Liver (tissue), 7 donors: ENCODE measurements at regions not wholly inside any gene's neighbourhood (a gene's known extent, or its start where the extent isn't known, plus 50 kb on each side); places are given as distances from the start of the nearest gene placed in this dataset.

Source experiments
- DNase-seq: peaks from one replicate; pipeline ENCODE4 v3.0.0-alpha.2; 2017; ENCODE audit warnings: low spot score
- H3K27ac ChIP-seq, 2 donors: one replicate each; pipeline ENCODE4 v1.7.0; 2013; ENCODE audit warnings: inconsistent platforms in 2 of 2, low read length in 2 of 2, control low read depth in 1 of 2, low read depth in 1 of 2, mild to moderate bottlenecking in 1 of 2
- H3K27me3 ChIP-seq, 4 donors: one replicate each; pipeline versions ENCODE4 v1.6.1 to v1.7.0; 2013; ENCODE audit warnings: low read length in 3 of 4, inconsistent platforms in 1 of 4, mild to moderate bottlenecking in 1 of 4, moderate library complexity in 1 of 4; ENCODE audit not compliant: control insufficient read depth in 4 of 4, insufficient read depth in 4 of 4
- H3K36me3 ChIP-seq, 4 donors: one replicate each; pipeline versions ENCODE4 v1.6.1 to v1.7.0; 2013; ENCODE audit warnings: low read length in 3 of 4, mild to moderate bottlenecking in 3 of 4, low read depth in 1 of 4, moderate library complexity in 1 of 4; ENCODE audit not compliant: control insufficient read depth in 4 of 4, insufficient read depth in 3 of 4
- H3K4me1 ChIP-seq, 4 donors: one replicate each; pipeline versions ENCODE4 v1.6.1 to v1.7.0; 2013; ENCODE audit warnings: low read length in 3 of 4, mild to moderate bottlenecking in 3 of 4, moderate library complexity in 1 of 4; ENCODE audit not compliant: control insufficient read depth in 4 of 4, insufficient read depth in 4 of 4
- H3K4me3 ChIP-seq, 3 donors: one replicate each; pipeline versions ENCODE4 v1.6.1 to v1.7.0; 2013; ENCODE audit warnings: low read length in 3 of 3, control low read depth in 1 of 3, low read depth in 1 of 3, mild to moderate bottlenecking in 1 of 3
- H3K9ac ChIP-seq, 2 donors: one replicate each; pipeline ENCODE4 v1.7.0; 2013; ENCODE audit warnings: low read length in 2 of 2, mild to moderate bottlenecking in 2 of 2, moderate library complexity in 2 of 2, control low read depth in 1 of 2, low read depth in 1 of 2
- H3K9me3 ChIP-seq, 4 donors: one replicate each; pipeline versions ENCODE4 v1.6.1 to v1.7.0; 2013; ENCODE audit warnings: low read length in 3 of 4; ENCODE audit not compliant: control insufficient read depth in 4 of 4
- EGR1 ChIP-seq, 2 donors: IDR thresholded peaks; 2 replicates each; pipeline ENCODE4 v1.6.1; 2016 to 2018; ENCODE audit warnings: antibody characterized with exemption in 2 of 2, low read depth in 2 of 2
- FOXA2 ChIP-seq: IDR thresholded peaks from 2 replicates; pipeline ENCODE4 v1.6.1; 2016; ENCODE audit warnings: antibody characterized with exemption
- GABPA ChIP-seq, 2 donors: IDR thresholded peaks in 1 of 2; conservative IDR thresholded peaks in 1 of 2; 2 replicates each; pipeline ENCODE4 v1.6.1; 2016; ENCODE audit warnings: antibody characterized with exemption in 2 of 2, mild to moderate bottlenecking in 1 of 2, moderate library complexity in 1 of 2
- HNF4A ChIP-seq, 2 donors: conservative IDR thresholded peaks; 2 replicates each; pipeline ENCODE4 v1.6.1; 2016; ENCODE audit warnings: antibody characterized with exemption in 2 of 2, mild to moderate bottlenecking in 2 of 2
- HNF4G ChIP-seq: IDR thresholded peaks from 2 replicates; pipeline ENCODE4 v1.6.1; 2016; ENCODE audit warnings: antibody characterized with exemption
- JUND ChIP-seq, 2 donors: IDR thresholded peaks; 2 replicates each; pipeline ENCODE4 v1.6.1; 2016; ENCODE audit warnings: antibody characterized with exemption in 2 of 2
- NR2F2 ChIP-seq: IDR thresholded peaks from 2 replicates; pipeline ENCODE4 v1.6.1; 2016; ENCODE audit warnings: antibody characterized with exemption
- RAD21 ChIP-seq, 2 donors: IDR thresholded peaks; 2 replicates each; pipeline ENCODE4 v1.6.1; 2016; ENCODE audit warnings: antibody characterized with exemption in 2 of 2, mild to moderate bottlenecking in 2 of 2
- RXRA ChIP-seq, 2 donors: IDR thresholded peaks; 2 replicates each; pipeline ENCODE4 v1.6.1; 2017 to 2018; ENCODE audit warnings: antibody characterized with exemption in 2 of 2, mild to moderate bottlenecking in 1 of 2
- SP1 ChIP-seq: IDR thresholded peaks from 2 replicates; pipeline ENCODE4 v1.6.1; 2018; ENCODE audit warnings: antibody characterized with exemption, mild to moderate bottlenecking
- TAF1 ChIP-seq: conservative IDR thresholded peaks from 2 replicates; pipeline ENCODE4 v1.6.1; 2016; ENCODE audit warnings: antibody characterized with exemption, mild to moderate bottlenecking
- YY1 ChIP-seq: IDR thresholded peaks from 2 replicates; pipeline ENCODE4 v1.6.1; 2016; ENCODE audit warnings: antibody characterized with exemption, mild to moderate bottlenecking
- WGBS: extraction: QIAGEN DNeasy Blood & Tissue Kit; methylation state at CpG from one replicate; pipeline ENCODE4 v1.1.7; 2013; 5-methylcytosine and 5-hydroxymethylcytosine counted together
- TF ChIP-seq, protein P1 (sequence below): IDR thresholded peaks from 2 replicates; pipeline ENCODE4 v1.6.1; 2016; ENCODE audit warnings: antibody characterized with exemption, mild to moderate bottlenecking
- TF ChIP-seq, protein P2 (sequence below): IDR thresholded peaks from 2 replicates; pipeline ENCODE4 v1.6.1; 2016; ENCODE audit warnings: antibody characterized with exemption
- TF ChIP-seq, protein P3 (sequence below): IDR thresholded peaks from 2 replicates; pipeline ENCODE4 v1.6.1; 2016; ENCODE audit warnings: antibody characterized with exemption
- TF ChIP-seq, protein P4 (sequence below): IDR thresholded peaks from 2 replicates; pipeline ENCODE4 v1.6.1; 2016; ENCODE audit warnings: antibody characterized with exemption
- donor health status: healthy.
- donor health status: healthy.
- donor health status: healthy.
- donor health status: healthy.

DNA sequence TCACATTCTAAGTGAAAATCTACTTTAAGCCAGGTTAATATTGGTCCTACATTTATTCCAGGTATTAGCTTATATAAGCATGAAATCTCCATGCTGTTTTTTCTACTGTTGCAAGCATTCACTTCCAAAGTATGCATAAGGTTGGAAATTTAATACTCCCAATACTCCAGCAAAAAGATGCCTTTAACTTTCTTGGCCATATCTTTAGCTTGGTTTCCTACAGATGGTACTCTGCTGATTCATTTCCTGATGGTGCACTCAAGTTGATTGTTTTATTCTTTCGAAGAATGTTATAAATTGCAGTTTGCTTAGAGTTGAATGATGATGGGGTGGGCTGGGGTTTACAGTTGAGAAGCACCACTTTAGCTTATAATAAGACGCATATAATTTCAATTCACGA lies 330.2 kb downstream of the PTTG2 start:
- Histone ChIP-seq H3K9me3 (peaks cover 0 to 4% (median 0%) of the 10 kb centered on the region in 4 donors), H3K4me1 (peaks cover 0 to 2% (median 0%) of the 10 kb centered on the region in 4 donors), H3K27me3 (no peaks in the 10 kb centered on the region), H3K27ac (no peak overlapping the region), H3K36me3 (no peaks in the 10 kb centered on the region), H3K4me3 (no peak overlapping the region), H3K9ac (no peak overlapping the region)
- no peak for TF ChIP-seq EGR1 (IDR thresholded peaks at IDR 0.05; ENCODE audit: low read depth in 2 of 2)
- TF ChIP-seq NR2F2: no peak
- TF ChIP-seq, protein P1, sequence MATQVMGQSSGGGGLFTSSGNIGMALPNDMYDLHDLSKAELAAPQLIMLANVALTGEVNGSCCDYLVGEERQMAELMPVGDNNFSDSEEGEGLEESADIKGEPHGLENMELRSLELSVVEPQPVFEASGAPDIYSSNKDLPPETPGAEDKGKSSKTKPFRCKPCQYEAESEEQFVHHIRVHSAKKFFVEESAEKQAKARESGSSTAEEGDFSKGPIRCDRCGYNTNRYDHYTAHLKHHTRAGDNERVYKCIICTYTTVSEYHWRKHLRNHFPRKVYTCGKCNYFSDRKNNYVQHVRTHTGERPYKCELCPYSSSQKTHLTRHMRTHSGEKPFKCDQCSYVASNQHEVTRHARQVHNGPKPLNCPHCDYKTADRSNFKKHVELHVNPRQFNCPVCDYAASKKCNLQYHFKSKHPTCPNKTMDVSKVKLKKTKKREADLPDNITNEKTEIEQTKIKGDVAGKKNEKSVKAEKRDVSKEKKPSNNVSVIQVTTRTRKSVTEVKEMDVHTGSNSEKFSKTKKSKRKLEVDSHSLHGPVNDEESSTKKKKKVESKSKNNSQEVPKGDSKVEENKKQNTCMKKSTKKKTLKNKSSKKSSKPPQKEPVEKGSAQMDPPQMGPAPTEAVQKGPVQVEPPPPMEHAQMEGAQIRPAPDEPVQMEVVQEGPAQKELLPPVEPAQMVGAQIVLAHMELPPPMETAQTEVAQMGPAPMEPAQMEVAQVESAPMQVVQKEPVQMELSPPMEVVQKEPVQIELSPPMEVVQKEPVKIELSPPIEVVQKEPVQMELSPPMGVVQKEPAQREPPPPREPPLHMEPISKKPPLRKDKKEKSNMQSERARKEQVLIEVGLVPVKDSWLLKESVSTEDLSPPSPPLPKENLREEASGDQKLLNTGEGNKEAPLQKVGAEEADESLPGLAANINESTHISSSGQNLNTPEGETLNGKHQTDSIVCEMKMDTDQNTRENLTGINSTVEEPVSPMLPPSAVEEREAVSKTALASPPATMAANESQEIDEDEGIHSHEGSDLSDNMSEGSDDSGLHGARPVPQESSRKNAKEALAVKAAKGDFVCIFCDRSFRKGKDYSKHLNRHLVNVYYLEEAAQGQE: no peak
- no peak for TF ChIP-seq RAD21 (IDR thresholded peaks at IDR 0.05)
- TF ChIP-seq HNF4A (conservative IDR thresholded peaks at IDR 0.05): no peak
- TF ChIP-seq JUND (IDR thresholded peaks at IDR 0.05): no peak
- no peak for TF ChIP-seq YY1
- no peak for TF ChIP-seq TAF1
- TF ChIP-seq HNF4G: no peak
- no peak for TF ChIP-seq GABPA (IDR thresholded peaks at IDR 0.05 in 1 of 2, conservative IDR thresholded peaks at IDR 0.05 in 1 of 2)
- TF ChIP-seq, protein P2, sequence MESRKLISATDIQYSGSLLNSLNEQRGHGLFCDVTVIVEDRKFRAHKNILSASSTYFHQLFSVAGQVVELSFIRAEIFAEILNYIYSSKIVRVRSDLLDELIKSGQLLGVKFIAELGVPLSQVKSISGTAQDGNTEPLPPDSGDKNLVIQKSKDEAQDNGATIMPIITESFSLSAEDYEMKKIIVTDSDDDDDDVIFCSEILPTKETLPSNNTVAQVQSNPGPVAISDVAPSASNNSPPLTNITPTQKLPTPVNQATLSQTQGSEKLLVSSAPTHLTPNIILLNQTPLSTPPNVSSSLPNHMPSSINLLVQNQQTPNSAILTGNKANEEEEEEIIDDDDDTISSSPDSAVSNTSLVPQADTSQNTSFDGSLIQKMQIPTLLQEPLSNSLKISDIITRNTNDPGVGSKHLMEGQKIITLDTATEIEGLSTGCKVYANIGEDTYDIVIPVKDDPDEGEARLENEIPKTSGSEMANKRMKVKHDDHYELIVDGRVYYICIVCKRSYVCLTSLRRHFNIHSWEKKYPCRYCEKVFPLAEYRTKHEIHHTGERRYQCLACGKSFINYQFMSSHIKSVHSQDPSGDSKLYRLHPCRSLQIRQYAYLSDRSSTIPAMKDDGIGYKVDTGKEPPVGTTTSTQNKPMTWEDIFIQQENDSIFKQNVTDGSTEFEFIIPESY: no peak
- TF ChIP-seq RXRA (IDR thresholded peaks at IDR 0.05): no peak
- no peak for TF ChIP-seq FOXA2
- TF ChIP-seq, protein P3, sequence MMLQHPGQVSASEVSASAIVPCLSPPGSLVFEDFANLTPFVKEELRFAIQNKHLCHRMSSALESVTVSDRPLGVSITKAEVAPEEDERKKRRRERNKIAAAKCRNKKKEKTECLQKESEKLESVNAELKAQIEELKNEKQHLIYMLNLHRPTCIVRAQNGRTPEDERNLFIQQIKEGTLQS: no peak
- TF ChIP-seq, protein P4, sequence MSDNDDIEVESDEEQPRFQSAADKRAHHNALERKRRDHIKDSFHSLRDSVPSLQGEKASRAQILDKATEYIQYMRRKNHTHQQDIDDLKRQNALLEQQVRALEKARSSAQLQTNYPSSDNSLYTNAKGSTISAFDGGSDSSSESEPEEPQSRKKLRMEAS: no peak
- no peak for TF ChIP-seq SP1
- 81% methylated on average over 3 of the region's 3 CpGs for WGBS
- no peak for DNase-seq

DNA sequence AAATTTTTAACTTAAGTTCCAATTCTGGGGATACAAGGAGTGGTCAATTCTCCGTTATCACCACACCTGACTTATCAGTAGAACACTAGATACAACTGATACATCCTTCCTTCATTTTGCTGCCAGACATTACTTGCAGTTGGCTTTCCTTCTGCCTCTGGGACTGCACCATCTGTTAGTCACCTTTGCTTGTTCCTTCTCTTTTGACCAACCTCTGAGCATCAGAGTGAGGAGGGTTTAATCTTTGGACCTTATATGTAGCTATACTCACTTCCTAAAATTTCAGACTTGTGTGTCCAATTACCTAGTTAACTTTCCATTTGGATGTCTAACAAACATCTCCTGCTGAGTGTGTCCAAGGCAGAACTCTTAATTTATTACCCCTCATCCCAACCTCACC lies 330.7 kb downstream of the PTTG2 start:
- no peak for TF ChIP-seq NR2F2
- Histone ChIP-seq H3K27me3 (no peaks in the 10 kb centered on the region), H3K36me3 (no peaks in the 10 kb centered on the region), H3K4me1 (peaks cover 0 to 2% (median 0%) of the 10 kb centered on the region in 4 donors), H3K27ac (no peak overlapping the region), H3K9ac (no peak overlapping the region), H3K4me3 (no peak overlapping the region), H3K9me3 (peaks cover 0 to 4% (median 0%) of the 10 kb centered on the region in 4 donors)
- no peak for DNase-seq
- WGBS: 90% methylated on average over 1 of the region's 1 CpG
